Upper lobe of left lung (tissue), 4 donors: ENCODE measurements at regions not wholly inside any gene's neighbourhood (a gene's known extent, or its start where the extent isn't known, plus 50 kb on each side); places are given as distances from the start of the nearest gene placed in this dataset.

Source experiments
- CTCF ChIP-seq, 6 experiments: fragments of 450-650 bp in 4 of 6; fragments of 200-600 bp in 2 of 6; sonication (generic) in 2 of 6; IDR thresholded peaks; one replicate each; pipeline ENCODE4 v1.5.1; 2016 to 2019; ENCODE audit warnings: antibody characterized with exemption in 6 of 6
- POLR2A ChIP-seq, 4 donors: fragments of 450-650 bp; IDR thresholded peaks; one replicate each; pipeline ENCODE4 v1.5.1; 2016 to 2017; ENCODE audit warnings: antibody characterized with exemption in 4 of 4, mild to moderate bottlenecking in 2 of 4

- TF ChIP-seq CTCF (IDR thresholded peaks at IDR 0.05) (no peak), POLR2A (IDR thresholded peaks at IDR 0.05) (no peak)
Observed at GRCh38 chrX:87873347-87873941, 355.8 kb downstream of the KLHL4 start.
